LNCAP (cell line): ENCODE measurements at regions not wholly inside any gene's neighbourhood (a gene's known extent, or its start where the extent isn't known, plus 50 kb on each side); places are given as distances from the start of the nearest gene placed in this dataset.
A peak's percentile ranks its signal among the peaks of the same experiment; 100 is the strongest.

Experiments used
- CTCF ChIP-seq: fragments of 450-650 bp; IDR thresholded peaks from 2 replicates; pipeline ENCODE4 v1.5.1; 2017; ENCODE audit warnings: mild to moderate bottlenecking

GRCh38 chr13:70310396-70311119 is 202.3 kb upstream of the KLHL1 start:
- peak; percentile 30; the same call in 1 of the 2 replicates for TF ChIP-seq CTCF

GRCh38 chr13:70297189-70297616 is 189.0 kb upstream of the KLHL1 start:
- TF ChIP-seq CTCF, result no peak

- no peak for TF ChIP-seq CTCF
These were observed 176.1 kb upstream of the KLHL1 start for GRCh38 chr13:70284371-70284770.

GRCh38 chr13:70275841-70276240 is 167.6 kb upstream of the KLHL1 start:
- TF ChIP-seq CTCF, result no peak

GRCh38 chr13:70255406-70255991 is 147.2 kb upstream of the KLHL1 start:
- no peak for TF ChIP-seq CTCF

- no peak for TF ChIP-seq CTCF
These were observed 145.6 kb upstream of the KLHL1 start for GRCh38 chr13:70253834-70254233.

GRCh38 chr13:70253411-70253810 is 145.2 kb upstream of the KLHL1 start:
- no peak for TF ChIP-seq CTCF
